Liver (tissue), 8 donors: ENCODE measurements at regions not wholly inside any gene's neighbourhood (a gene's known extent, or its start where the extent isn't known, plus 50 kb on each side); places are given as distances from the start of the nearest gene placed in this dataset.

Experiments used
- DNase-seq: peaks from one replicate; pipeline ENCODE4 v3.0.0-alpha.2; 2017; ENCODE audit warnings: low spot score
- H3K27ac ChIP-seq, 2 donors: one replicate each; pipeline ENCODE4 v1.7.0; 2013; ENCODE audit warnings: inconsistent platforms in 2 of 2, low read length in 2 of 2, control low read depth in 1 of 2, low read depth in 1 of 2, mild to moderate bottlenecking in 1 of 2
- H3K27me3 ChIP-seq, 4 donors: one replicate each; pipeline versions ENCODE4 v1.6.1 to v1.7.0; 2013; ENCODE audit warnings: low read length in 3 of 4, inconsistent platforms in 1 of 4, mild to moderate bottlenecking in 1 of 4, moderate library complexity in 1 of 4; ENCODE audit not compliant: control insufficient read depth in 4 of 4, insufficient read depth in 4 of 4
- H3K36me3 ChIP-seq, 4 donors: one replicate each; pipeline versions ENCODE4 v1.6.1 to v1.7.0; 2013; ENCODE audit warnings: low read length in 3 of 4, mild to moderate bottlenecking in 3 of 4, low read depth in 1 of 4, moderate library complexity in 1 of 4; ENCODE audit not compliant: control insufficient read depth in 4 of 4, insufficient read depth in 3 of 4
- H3K4me1 ChIP-seq, 4 donors: one replicate each; pipeline versions ENCODE4 v1.6.1 to v1.7.0; 2013; ENCODE audit warnings: low read length in 3 of 4, mild to moderate bottlenecking in 3 of 4, moderate library complexity in 1 of 4; ENCODE audit not compliant: control insufficient read depth in 4 of 4, insufficient read depth in 4 of 4
- H3K4me3 ChIP-seq, 3 donors: one replicate each; pipeline versions ENCODE4 v1.6.1 to v1.7.0; 2013; ENCODE audit warnings: low read length in 3 of 3, control low read depth in 1 of 3, low read depth in 1 of 3, mild to moderate bottlenecking in 1 of 3
- H3K9ac ChIP-seq, 2 donors: one replicate each; pipeline ENCODE4 v1.7.0; 2013; ENCODE audit warnings: low read length in 2 of 2, mild to moderate bottlenecking in 2 of 2, moderate library complexity in 2 of 2, control low read depth in 1 of 2, low read depth in 1 of 2
- H3K9me3 ChIP-seq, 4 donors: one replicate each; pipeline versions ENCODE4 v1.6.1 to v1.7.0; 2013; ENCODE audit warnings: low read length in 3 of 4; ENCODE audit not compliant: control insufficient read depth in 4 of 4
- ATF3 ChIP-seq: IDR thresholded peaks from 2 replicates; pipeline ENCODE4 v1.6.1; 2016; ENCODE audit warnings: antibody characterized with exemption
- CTCF ChIP-seq: fragments of 150-350 bp; IDR thresholded peaks from 2 replicates; pipeline ENCODE4 v1.5.1; 2017; ENCODE audit warnings: improper control_type of control experiment, low read depth, low read length; ENCODE audit not compliant: missing input control
- EGR1 ChIP-seq, 2 donors: IDR thresholded peaks; 2 replicates each; pipeline ENCODE4 v1.6.1; 2016 to 2018; ENCODE audit warnings: antibody characterized with exemption in 2 of 2, low read depth in 2 of 2
- FOXA1 ChIP-seq: IDR thresholded peaks from 2 replicates; pipeline ENCODE4 v1.6.1; 2016; ENCODE audit warnings: antibody characterized with exemption
- FOXA2 ChIP-seq: IDR thresholded peaks from 2 replicates; pipeline ENCODE4 v1.6.1; 2016; ENCODE audit warnings: antibody characterized with exemption
- GABPA ChIP-seq, 2 donors: IDR thresholded peaks in 1 of 2; conservative IDR thresholded peaks in 1 of 2; 2 replicates each; pipeline ENCODE4 v1.6.1; 2016; ENCODE audit warnings: antibody characterized with exemption in 2 of 2, mild to moderate bottlenecking in 1 of 2, moderate library complexity in 1 of 2
- HNF4A ChIP-seq, 2 donors: conservative IDR thresholded peaks; 2 replicates each; pipeline ENCODE4 v1.6.1; 2016; ENCODE audit warnings: antibody characterized with exemption in 2 of 2, mild to moderate bottlenecking in 2 of 2
- HNF4G ChIP-seq: IDR thresholded peaks from 2 replicates; pipeline ENCODE4 v1.6.1; 2016; ENCODE audit warnings: antibody characterized with exemption
- MAX ChIP-seq: IDR thresholded peaks from 2 replicates; pipeline ENCODE4 v1.6.1; 2016; ENCODE audit warnings: antibody characterized with exemption
- RAD21 ChIP-seq, 2 donors: IDR thresholded peaks; 2 replicates each; pipeline ENCODE4 v1.6.1; 2016; ENCODE audit warnings: antibody characterized with exemption in 2 of 2, mild to moderate bottlenecking in 2 of 2
- RXRA ChIP-seq, 2 donors: IDR thresholded peaks; 2 replicates each; pipeline ENCODE4 v1.6.1; 2017 to 2018; ENCODE audit warnings: antibody characterized with exemption in 2 of 2, mild to moderate bottlenecking in 1 of 2
- YY1 ChIP-seq: IDR thresholded peaks from 2 replicates; pipeline ENCODE4 v1.6.1; 2016; ENCODE audit warnings: antibody characterized with exemption, mild to moderate bottlenecking
- WGBS: extraction: QIAGEN DNeasy Blood & Tissue Kit; methylation state at CpG from one replicate; pipeline ENCODE4 v1.1.7; 2013; 5-methylcytosine and 5-hydroxymethylcytosine counted together
- donor health status: healthy.
- donor health status: healthy.
- donor health status: healthy.
- donor health status: healthy.
- donor health status: healthy.

GRCh38 chr9:80797831-80798688 is 891.3 kb downstream of the TLE1 start:
- no peaks in the 10 kb centered on the region for H3K27me3 ChIP-seq
- no peaks in the 10 kb centered on the region for H3K4me1 ChIP-seq
- H3K4me3 ChIP-seq, result no peak overlapping the region
- no peaks in the 10 kb centered on the region for H3K36me3 ChIP-seq
- no peak overlapping the region for H3K9ac ChIP-seq
- peaks cover 0 to 3% (median under 1%) of the 10 kb centered on the region in 4 donors for H3K9me3 ChIP-seq
- DNase-seq, result no peak
- no peak overlapping the region for H3K27ac ChIP-seq
- 70% methylated on average over 4 of the region's 4 CpGs for WGBS
- no peak for TF ChIP-seq HNF4G

- no peak for DNase-seq
- Histone ChIP-seq H3K27ac (no peak overlapping the region), H3K4me1 (no peaks in the 10 kb centered on the region), H3K27me3 (no peaks in the 10 kb centered on the region), H3K4me3 (no peak overlapping the region), H3K9ac (no peak overlapping the region), H3K36me3 (no peaks in the 10 kb centered on the region), H3K9me3 (peaks cover 0 to 3% (median under 1%) of the 10 kb centered on the region in 4 donors)
- TF ChIP-seq FOXA2 (no peak), YY1 (no peak), HNF4A (conservative IDR thresholded peaks at IDR 0.05) (no peak), ATF3 (no peak), RXRA (IDR thresholded peaks at IDR 0.05) (no peak), GABPA (IDR thresholded peaks at IDR 0.05 in 1 of 2, conservative IDR thresholded peaks at IDR 0.05 in 1 of 2) (no peak), CTCF (no peak)
- WGBS, result 76% methylated on average over 4 of the region's 4 CpGs
These were observed 892.1 kb downstream of the TLE1 start for GRCh38 chr9:80797101-80797829.

GRCh38 chr9:80796632-80797031 is 892.7 kb downstream of the TLE1 start:
- no peak for TF ChIP-seq HNF4A (conservative IDR thresholded peaks at IDR 0.05)
- TF ChIP-seq EGR1 (IDR thresholded peaks at IDR 0.05; ENCODE audit: low read depth in 2 of 2), result no peak
- WGBS, result 69% methylated on average over 7 of the region's 7 CpGs
- Histone ChIP-seq H3K27me3 (no peaks in the 10 kb centered on the region), H3K9ac (no peak overlapping the region), H3K4me3 (no peak overlapping the region), H3K36me3 (no peaks in the 10 kb centered on the region), H3K9me3 (peaks cover 0 to 3% (median under 1%) of the 10 kb centered on the region in 4 donors), H3K4me1 (no peaks in the 10 kb centered on the region), H3K27ac (no peak overlapping the region)
- no peak for DNase-seq

GRCh38 chr9:80794197-80794596 is 895.1 kb downstream of the TLE1 start:
- DNase-seq, result no peak
- Histone ChIP-seq H3K4me1 (no peaks in the 10 kb centered on the region), H3K4me3 (no peak overlapping the region), H3K27me3 (no peaks in the 10 kb centered on the region), H3K9ac (no peak overlapping the region), H3K9me3 (no peaks in the 10 kb centered on the region), H3K36me3 (no peaks in the 10 kb centered on the region), H3K27ac (no peak overlapping the region)
- 76% methylated on average over 5 of the region's 5 CpGs for WGBS
- TF ChIP-seq YY1 (no peak), EGR1 (IDR thresholded peaks at IDR 0.05; ENCODE audit: low read depth in 2 of 2) (no peak), MAX (no peak), FOXA1 (no peak), CTCF (no peak), HNF4G (no peak), GABPA (IDR thresholded peaks at IDR 0.05 in 1 of 2, conservative IDR thresholded peaks at IDR 0.05 in 1 of 2) (no peak), RAD21 (IDR thresholded peaks at IDR 0.05) (no peak), HNF4A (conservative IDR thresholded peaks at IDR 0.05) (no peak)
